Endothelial cell of umbilical vein (primary cell): ENCODE measurements at regions not wholly inside any gene's neighbourhood (a gene's known extent, or its start where the extent isn't known, plus 50 kb on each side); places are given as distances from the start of the nearest gene placed in this dataset.

Source experiments
- BruUV-seq: library from RNA; stranded (reverse); fragments of 400-500 nt; replicated peaks from 2 replicates; lab custom pipeline; 2021; lab: Mats Ljungman, UMichigan
- CTCF ChIA-PET: fragments of 300-600, 350-600 bp; sonication (Branson Sonifier 250); formaldehyde crosslinking; loops from one replicate; lab custom pipeline; 2021; ENCODE audit warnings: antibody characterized with exemption, inconsistent platforms; lab: Charles Lee
- POLR2A ChIA-PET: fragments of 300-600, 350-600 bp; sonication (Branson Sonifier 250); formaldehyde crosslinking; loops from one replicate; lab custom pipeline; 2021; ENCODE audit warnings: antibody characterized with exemption, inconsistent platforms; lab: Charles Lee
- DNase-seq: peaks from one replicate; pipeline ENCODE4 v3.0.0-alpha.2; 2011; ENCODE audit warnings: low read depth, low spot score
- FAIRE-seq: peaks from 2 replicates; lab custom pipeline; 2011; peaks lifted over from hg19 to GRCh38; lab: Jason Lieb, UNC
- H2AFZ ChIP-seq: 2 replicates; pipeline ENCODE4 v1.6.0; 2012; ENCODE audit warnings: low read depth, low read length, control low read depth, inconsistent platforms
- H3K27ac ChIP-seq: 2 replicates; pipeline ENCODE4 v1.5.1; 2011; ENCODE audit warnings: low read depth, mild to moderate bottlenecking, control low read depth, low read length, moderate library complexity; ENCODE audit not compliant: insufficient read depth
- H3K27me3 ChIP-seq, 2 experiments: 2 replicates each; pipeline versions ENCODE4 v1.6.0 to v1.6.1; 2011; ENCODE audit warnings: low read length in 2 of 2, mixed read lengths in 1 of 2; ENCODE audit not compliant: control insufficient read depth in 2 of 2, insufficient read depth in 2 of 2
- H3K36me3 ChIP-seq, 2 experiments: 2 replicates in 1 of 2; 3 replicates in 1 of 2; pipeline ENCODE4 v1.5.1; 2011; ENCODE audit warnings: low read length in 2 of 2, mild to moderate bottlenecking in 1 of 2, moderate library complexity in 1 of 2; ENCODE audit not compliant: control insufficient read depth in 2 of 2, insufficient read depth in 2 of 2; ENCODE audit errors: extremely low read depth in 1 of 2
- H3K4me1 ChIP-seq: 3 replicates; pipeline ENCODE4 v1.5.1; 2011; ENCODE audit warnings: mild to moderate bottlenecking, low read length; ENCODE audit not compliant: control insufficient read depth, insufficient read depth; ENCODE audit errors: extremely low read depth
- H3K4me2 ChIP-seq: 2 replicates; pipeline ENCODE4 v1.6.1; 2011; ENCODE audit warnings: low read length, control low read depth, mixed read lengths; ENCODE audit not compliant: insufficient read depth
- H3K4me3 ChIP-seq, 3 experiments: fragments of 200-600 bp in 1 of 3; sonication (generic), shearing (Covaris generic) in 1 of 3; replicated peaks in 1 of 3; 2 replicates each; pipeline ENCODE4 v1.5.1; 2011 to 2016; ENCODE audit warnings: control low read depth in 3 of 3, low read length in 3 of 3, mild to moderate bottlenecking in 2 of 3, inconsistent platforms in 1 of 3, low read depth in 1 of 3, moderate library complexity in 1 of 3; ENCODE audit not compliant: insufficient read depth in 1 of 3
- H3K79me2 ChIP-seq: 2 replicates; pipeline ENCODE4 v1.6.0; 2012; ENCODE audit warnings: low read length, inconsistent platforms; ENCODE audit not compliant: control insufficient read depth, insufficient read depth
- H3K9ac ChIP-seq: replicated peaks from 2 replicates; pipeline ENCODE3; 2011; ENCODE audit warnings: low read length, control low read depth; ENCODE audit not compliant: insufficient read depth; ENCODE audit errors: extremely low read depth
- H3K9me1 ChIP-seq: replicated peaks from 3 replicates; pipeline ENCODE4 v1.6.0; 2011; ENCODE audit warnings: mild to moderate bottlenecking, low read length; ENCODE audit not compliant: control insufficient read depth, insufficient read depth; ENCODE audit errors: extremely low read depth
- H3K9me3 ChIP-seq: replicated peaks from 2 replicates; pipeline ENCODE4 v1.5.1; 2012; ENCODE audit warnings: low read length, inconsistent platforms; ENCODE audit not compliant: control insufficient read depth, insufficient read depth
- H4K20me1 ChIP-seq: replicated peaks from 2 replicates; pipeline ENCODE3; 2011; ENCODE audit warnings: mild to moderate bottlenecking, low read length; ENCODE audit not compliant: control insufficient read depth, insufficient read depth; ENCODE audit errors: extremely low read depth
- FOS ChIP-seq: IDR thresholded peaks from 2 replicates; pipeline ENCODE4 v1.6.1; 2011; ENCODE audit warnings: mild to moderate bottlenecking, low read length, moderate library complexity, borderline replicate concordance; ENCODE audit not compliant: insufficient read depth
- GATA2 ChIP-seq: IDR thresholded peaks from 2 replicates; pipeline ENCODE4 v1.7.0; 2011; ENCODE audit warnings: low read depth, mild to moderate bottlenecking, moderate library complexity, mixed read lengths, low read length; ENCODE audit not compliant: insufficient read length, insufficient read depth
- MAX ChIP-seq: IDR thresholded peaks from 2 replicates; pipeline ENCODE4 v1.6.1; 2011; ENCODE audit not compliant: insufficient read depth, insufficient read length
- MYC ChIP-seq: IDR thresholded peaks from one replicate; pipeline ENCODE4 v1.6.1; 2011; ENCODE audit warnings: mild to moderate bottlenecking, low read depth, low read length
- POLR2AphosphoS5 ChIP-seq: IDR thresholded peaks from 2 replicates; pipeline ENCODE4 v1.6.1; 2012; ENCODE audit warnings: low read depth, mild to moderate bottlenecking, control low read depth, low read length, moderate library complexity; ENCODE audit not compliant: insufficient read depth
- dilution Hi-C: fragments of 300-500 bp; cut with MboI; formaldehyde crosslinking; loops from one replicate; pipeline ENCODE4 v1.15.0; 2019; ENCODE audit warnings: low sequenced_read_pairs; ENCODE audit not compliant: extremely low pct_ligation_motif_present
- intact Hi-C: fragments of 100-400 bp; cut with micrococcal nuclease; formaldehyde crosslinking; loops from one replicate; pipeline ENCODE4 v1.10.0; 2022
- TF ChIP-seq, protein P1 (sequence below), 2 donors: IDR thresholded peaks; 1 replicate in 1 of 2; 2 replicates in 1 of 2; pipeline ENCODE4 v1.5.1; 2011; ENCODE audit warnings: low read length in 2 of 2, mild to moderate bottlenecking in 2 of 2, moderate library complexity in 2 of 2, control low read depth in 1 of 2, inconsistent platforms in 1 of 2, low read depth in 1 of 2; ENCODE audit not compliant: insufficient read depth in 1 of 2; ENCODE audit errors: extremely low read depth in 1 of 2

DNA sequence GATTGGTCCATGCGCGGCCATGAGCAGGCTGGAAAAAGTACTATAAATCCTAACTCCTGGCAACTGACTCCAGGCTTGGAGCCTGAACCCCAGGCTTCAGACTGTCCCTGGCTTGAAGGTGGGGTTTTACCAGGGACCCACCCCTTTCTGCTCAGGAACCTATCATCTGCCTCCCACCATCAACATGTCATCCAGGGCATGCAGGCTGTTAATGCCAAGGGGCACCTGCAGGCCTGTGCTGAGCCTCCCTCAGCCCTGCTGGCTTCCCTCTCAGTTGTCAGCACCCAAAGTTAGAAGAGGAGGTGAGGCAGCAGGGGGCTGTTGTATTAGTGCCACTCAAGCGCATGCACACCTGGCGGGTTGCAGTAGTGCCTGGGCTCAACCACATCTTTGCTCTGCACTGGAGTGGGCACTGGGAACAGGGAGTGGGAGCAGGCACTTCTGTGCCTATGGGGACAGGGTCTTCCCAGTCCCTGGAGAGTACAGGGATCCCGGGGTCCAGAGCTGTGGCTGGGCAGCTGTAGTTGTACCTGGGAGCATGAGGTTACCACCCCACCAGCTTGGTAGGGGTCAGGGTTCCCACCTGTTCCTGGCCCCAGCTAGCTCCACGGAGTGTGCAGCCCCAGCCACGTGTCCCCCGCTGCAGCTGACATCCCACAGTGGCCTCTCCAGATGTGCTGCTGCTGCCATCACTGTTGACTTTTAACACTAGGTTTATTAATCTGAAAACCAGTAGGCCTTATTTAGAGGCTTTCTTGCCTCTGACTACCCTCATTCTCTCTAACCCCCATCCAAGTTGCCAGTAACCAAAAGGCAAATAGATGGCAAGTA lies 306.2 kb upstream of the RIOK2 start:
- no peaks in the 10 kb centered on the region for H3K79me2 ChIP-seq
- H2AFZ ChIP-seq = no peak overlapping the region
- DNase-seq (no peak), FAIRE-seq (no peak)
- POLR2A ChIA-PET = no interaction called here
- no peak for TF ChIP-seq FOS
- TF ChIP-seq, protein P1, sequence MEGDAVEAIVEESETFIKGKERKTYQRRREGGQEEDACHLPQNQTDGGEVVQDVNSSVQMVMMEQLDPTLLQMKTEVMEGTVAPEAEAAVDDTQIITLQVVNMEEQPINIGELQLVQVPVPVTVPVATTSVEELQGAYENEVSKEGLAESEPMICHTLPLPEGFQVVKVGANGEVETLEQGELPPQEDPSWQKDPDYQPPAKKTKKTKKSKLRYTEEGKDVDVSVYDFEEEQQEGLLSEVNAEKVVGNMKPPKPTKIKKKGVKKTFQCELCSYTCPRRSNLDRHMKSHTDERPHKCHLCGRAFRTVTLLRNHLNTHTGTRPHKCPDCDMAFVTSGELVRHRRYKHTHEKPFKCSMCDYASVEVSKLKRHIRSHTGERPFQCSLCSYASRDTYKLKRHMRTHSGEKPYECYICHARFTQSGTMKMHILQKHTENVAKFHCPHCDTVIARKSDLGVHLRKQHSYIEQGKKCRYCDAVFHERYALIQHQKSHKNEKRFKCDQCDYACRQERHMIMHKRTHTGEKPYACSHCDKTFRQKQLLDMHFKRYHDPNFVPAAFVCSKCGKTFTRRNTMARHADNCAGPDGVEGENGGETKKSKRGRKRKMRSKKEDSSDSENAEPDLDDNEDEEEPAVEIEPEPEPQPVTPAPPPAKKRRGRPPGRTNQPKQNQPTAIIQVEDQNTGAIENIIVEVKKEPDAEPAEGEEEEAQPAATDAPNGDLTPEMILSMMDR (IDR thresholded peaks at IDR 0.05; ENCODE audit: extremely low read depth in 1 of 2, insufficient read depth in 1 of 2, low read depth in 1 of 2, low read length in 2 of 2) = no peak
- no peak for TF ChIP-seq GATA2
- TF ChIP-seq MYC = no peak
- TF ChIP-seq POLR2AphosphoS5 = no peak
- no peak for TF ChIP-seq MAX
- H3K4me1 ChIP-seq = no peaks in the 10 kb centered on the region
- BruUV-seq = no TSS peak
- no peak overlapping the region for H3K9ac ChIP-seq
- no peaks in the 10 kb centered on the region for H3K36me3 ChIP-seq
- dilution Hi-C loops (no loop called here), intact Hi-C loops (no loop called here)
- no peak overlapping the region for H3K27ac ChIP-seq
- CTCF ChIA-PET = interaction anchor here (0.7 to 1.8 kb wide), 3 partner anchors 12 to 35 kb away, joined by 3 to 5 read pairs (median 4); no protein-coding TSS in a partner anchor
- no peaks in the 10 kb centered on the region for H3K9me1 ChIP-seq
- H3K9me3 ChIP-seq = no peaks in the 10 kb centered on the region
- H3K27me3 ChIP-seq = peaks cover 0 to 2% of the 10 kb centered on the region in 2 experiments
- no peak overlapping the region for H3K4me2 ChIP-seq
- no peak overlapping the region for H3K4me3 ChIP-seq
- H4K20me1 ChIP-seq = no peaks in the 10 kb centered on the region
